A673 (cell line): ENCODE measurements at regions not wholly inside any gene's neighbourhood (a gene's known extent, or its start where the extent isn't known, plus 50 kb on each side); places are given as distances from the start of the nearest gene placed in this dataset.

ENCODE experiments used
- BruUV-seq: library from RNA; stranded (reverse); fragments of 400-500 nt; replicated peaks from 2 replicates; lab custom pipeline; 2021; lab: Mats Ljungman, UMichigan
- CTCF ChIA-PET: fragments of 300-600 bp; sonication (Branson Sonifier 250); formaldehyde crosslinking; loops from one replicate; lab custom pipeline; 2022; ENCODE audit warnings: antibody characterized with exemption; lab: Charles Lee
- POLR2A ChIA-PET: fragments of 300-600 bp; sonication (Branson Sonifier 250); formaldehyde crosslinking; loops from one replicate; lab custom pipeline; 2022; ENCODE audit warnings: antibody characterized with exemption; ENCODE audit not compliant: low non-redundant PET; lab: Charles Lee
- DNase-seq: peaks from one replicate; pipeline ENCODE4 v3.0.0-alpha.2; 2015; ENCODE audit warnings: low spot score
- H3K27ac ChIP-seq: fragments of 200-600 bp; sonication (generic); 2 replicates; pipeline ENCODE4 v1.5.1; 2016; ENCODE audit warnings: mixed run types, low read depth, mild to moderate bottlenecking, mixed read lengths, antibody characterized with exemption, low read length; ENCODE audit not compliant: poor library complexity, severe bottlenecking
- H3K27me3 ChIP-seq: fragments of 200-600 bp; sonication (generic); replicated peaks from 2 replicates; pipeline ENCODE4 v1.6.1; 2017; ENCODE audit warnings: mixed run types, low read depth, mild to moderate bottlenecking, mixed read lengths, antibody characterized with exemption, low read length; ENCODE audit not compliant: insufficient read depth, poor library complexity
- H3K36me3 ChIP-seq: fragments of 200-600 bp; sonication (generic); 2 replicates; pipeline ENCODE4 v1.6.1; 2016; ENCODE audit warnings: mixed run types, mild to moderate bottlenecking, mixed read lengths, antibody characterized with exemption, low read length; ENCODE audit not compliant: insufficient read depth, poor library complexity, severe bottlenecking
- H3K4me1 ChIP-seq: fragments of 200-600 bp; sonication (generic); 2 replicates; pipeline ENCODE4 v1.6.1; 2017; ENCODE audit warnings: mixed run types, mild to moderate bottlenecking, mixed read lengths, antibody characterized with exemption, low read length; ENCODE audit not compliant: insufficient read depth, poor library complexity, severe bottlenecking
- H3K4me3 ChIP-seq: fragments of 200-600 bp; sonication (generic); 2 replicates; pipeline ENCODE4 v1.5.1; 2016; ENCODE audit warnings: low read depth, mixed run types, mild to moderate bottlenecking, mixed read lengths, low read length; ENCODE audit not compliant: poor library complexity, severe bottlenecking
- H3K9me3 ChIP-seq: fragments of 200-600 bp; sonication (generic); 2 replicates; pipeline ENCODE4 v1.6.1; 2016; ENCODE audit warnings: mixed run types, low read depth, mild to moderate bottlenecking, mixed read lengths, antibody characterized with exemption, low read length; ENCODE audit not compliant: poor library complexity, severe bottlenecking
- EZH2 ChIP-seq: fragments of 200-600 bp; sonication (generic); IDR thresholded peaks from 2 replicates; pipeline ENCODE4 v1.6.1; 2017; ENCODE audit warnings: borderline replicate concordance, low read depth, mild to moderate bottlenecking, mixed read lengths, antibody characterized with exemption, low read length; ENCODE audit not compliant: poor library complexity, severe bottlenecking
- intact Hi-C: fragments of 100-400 bp; cut with micrococcal nuclease; formaldehyde crosslinking; loops from one replicate; pipeline ENCODE4 v1.10.0; 2022; ENCODE audit not compliant: unreplicated experiment
- TF ChIP-seq, protein P1 (sequence below): fragments of 300-800, 200-600 bp; sonication (generic); conservative IDR thresholded peaks from 2 replicates; pipeline ENCODE4 v1.5.1; 2017; ENCODE audit warnings: low read depth, mild to moderate bottlenecking, antibody characterized with exemption, low read length, moderate library complexity, mixed read lengths

DNA sequence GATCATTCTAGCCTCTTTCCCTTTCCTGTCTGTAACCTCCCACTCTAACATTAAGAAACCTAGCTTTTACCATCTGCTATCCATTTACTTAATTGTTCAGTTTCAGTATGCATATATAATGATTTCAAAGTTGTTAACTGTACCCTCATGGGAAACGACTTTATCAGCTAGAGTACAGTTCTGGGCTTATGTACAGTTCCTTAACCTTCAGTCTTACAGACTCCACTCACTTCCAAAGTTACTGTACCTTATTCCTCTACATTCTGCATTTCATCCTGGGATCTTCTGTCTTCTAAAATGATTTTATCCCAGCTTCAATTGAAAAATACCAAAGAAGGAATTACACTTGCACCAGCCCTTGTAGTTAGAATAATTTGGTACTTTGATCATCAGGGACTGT, 108.7 kb upstream of the KCNE2 start:
- CTCF ChIA-PET, result no interaction called here
- no TSS peak for BruUV-seq
- Histone ChIP-seq H3K27ac (no peak overlapping the region), H3K36me3 (no peaks in the 10 kb centered on the region), H3K4me1 (no peaks in the 10 kb centered on the region), H3K4me3 (no peak overlapping the region), H3K27me3 (no peaks in the 10 kb centered on the region), H3K9me3 (peaks cover 17% of the 10 kb centered on the region)
- TF ChIP-seq EZH2, result no peak
- TF ChIP-seq, protein P1, sequence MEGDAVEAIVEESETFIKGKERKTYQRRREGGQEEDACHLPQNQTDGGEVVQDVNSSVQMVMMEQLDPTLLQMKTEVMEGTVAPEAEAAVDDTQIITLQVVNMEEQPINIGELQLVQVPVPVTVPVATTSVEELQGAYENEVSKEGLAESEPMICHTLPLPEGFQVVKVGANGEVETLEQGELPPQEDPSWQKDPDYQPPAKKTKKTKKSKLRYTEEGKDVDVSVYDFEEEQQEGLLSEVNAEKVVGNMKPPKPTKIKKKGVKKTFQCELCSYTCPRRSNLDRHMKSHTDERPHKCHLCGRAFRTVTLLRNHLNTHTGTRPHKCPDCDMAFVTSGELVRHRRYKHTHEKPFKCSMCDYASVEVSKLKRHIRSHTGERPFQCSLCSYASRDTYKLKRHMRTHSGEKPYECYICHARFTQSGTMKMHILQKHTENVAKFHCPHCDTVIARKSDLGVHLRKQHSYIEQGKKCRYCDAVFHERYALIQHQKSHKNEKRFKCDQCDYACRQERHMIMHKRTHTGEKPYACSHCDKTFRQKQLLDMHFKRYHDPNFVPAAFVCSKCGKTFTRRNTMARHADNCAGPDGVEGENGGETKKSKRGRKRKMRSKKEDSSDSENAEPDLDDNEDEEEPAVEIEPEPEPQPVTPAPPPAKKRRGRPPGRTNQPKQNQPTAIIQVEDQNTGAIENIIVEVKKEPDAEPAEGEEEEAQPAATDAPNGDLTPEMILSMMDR, result no peak
- POLR2A ChIA-PET, result no interaction called here
- no peak for DNase-seq
- intact Hi-C loops, result no loop called here

DNA sequence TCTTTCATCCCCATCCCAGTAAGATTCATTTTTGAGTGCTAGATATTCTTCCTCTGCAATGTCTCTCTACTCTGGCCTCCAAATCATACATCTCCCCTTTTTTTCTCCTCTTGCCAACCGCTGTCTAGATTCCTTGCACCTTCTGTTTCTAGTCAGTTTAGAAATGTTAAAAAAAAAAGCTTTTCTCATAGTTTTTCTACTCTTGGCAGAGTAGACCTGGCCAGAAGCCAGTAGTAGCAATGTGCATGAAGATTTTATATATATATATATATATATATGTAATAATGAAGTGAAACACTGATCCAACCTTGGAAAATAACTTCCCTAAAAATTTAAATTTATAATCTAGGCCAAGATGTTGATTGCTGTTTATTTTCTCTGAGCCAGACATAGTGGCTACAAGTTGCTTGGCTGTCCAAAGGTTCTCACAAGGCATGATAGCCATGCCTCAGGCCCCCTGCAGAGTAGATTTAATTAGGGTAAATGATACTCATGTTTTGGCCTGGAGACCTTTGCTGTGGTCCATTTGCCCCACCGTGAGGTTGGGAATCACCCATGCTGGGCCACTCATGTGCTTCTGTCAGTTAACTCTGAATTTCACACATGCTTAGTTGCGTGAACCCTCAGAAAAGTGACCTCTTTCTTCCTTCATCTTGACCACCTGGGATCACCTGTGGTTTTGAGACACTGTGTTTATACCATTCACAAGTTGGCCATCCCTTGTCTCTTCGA, 103.4 kb upstream of the KCNE2 start:
- CTCF ChIA-PET, result no interaction called here
- H3K27me3 ChIP-seq, result no peaks in the 10 kb centered on the region
- POLR2A ChIA-PET, result no interaction called here
- H3K27ac ChIP-seq, result no peak overlapping the region
- peaks cover 8% of the 10 kb centered on the region for H3K9me3 ChIP-seq
- no TSS peak for BruUV-seq
- H3K36me3 ChIP-seq, result no peaks in the 10 kb centered on the region
- no peak overlapping the region for H3K4me3 ChIP-seq
- TF ChIP-seq EZH2, result no peak
- TF ChIP-seq, protein P1, result no peak
- intact Hi-C loops, result no loop called here
- H3K4me1 ChIP-seq, result no peaks in the 10 kb centered on the region
- DNase-seq, result no peak

DNA sequence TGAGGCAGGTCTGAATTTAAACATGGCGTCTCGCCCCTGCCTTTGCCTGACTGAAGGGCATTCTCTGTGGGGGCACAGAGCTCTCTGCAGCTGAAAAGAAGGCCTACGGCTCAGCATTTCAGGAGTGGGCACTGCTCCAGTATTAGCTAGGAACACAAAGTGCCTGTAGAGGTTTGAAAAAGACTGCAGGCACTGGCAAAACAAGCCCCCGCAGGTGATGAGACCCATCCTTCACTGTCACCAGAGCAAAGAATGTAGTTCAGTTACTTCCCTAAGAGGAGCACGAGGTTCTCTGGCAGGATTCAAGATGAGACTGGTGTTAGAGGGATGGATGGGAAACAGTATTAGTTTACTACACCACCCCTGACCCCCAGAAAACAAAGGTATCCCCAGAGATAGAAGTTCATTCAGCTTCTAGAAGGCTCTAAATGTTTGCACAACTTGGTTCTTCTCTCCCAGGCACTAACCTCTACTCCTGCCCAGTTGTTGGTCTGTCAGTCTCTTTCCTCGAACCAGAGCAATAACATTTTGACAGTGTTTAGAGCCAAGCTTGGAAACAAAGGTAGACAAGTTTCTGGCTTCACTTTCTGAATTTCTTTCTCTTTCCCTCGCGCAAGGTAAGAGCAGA, 101.9 kb upstream of the KCNE2 start:
- ChIA-PET CTCF (no interaction called here), POLR2A (no interaction called here)
- intact Hi-C loops, result no loop called here
- Histone ChIP-seq H3K27me3 (no peaks in the 10 kb centered on the region), H3K36me3 (no peaks in the 10 kb centered on the region), H3K27ac (no peak overlapping the region), H3K4me3 (no peak overlapping the region), H3K4me1 (no peaks in the 10 kb centered on the region), H3K9me3 (no peaks in the 10 kb centered on the region)
- no peak for TF ChIP-seq EZH2
- BruUV-seq, result no TSS peak
- DNase-seq, result no peak

DNA sequence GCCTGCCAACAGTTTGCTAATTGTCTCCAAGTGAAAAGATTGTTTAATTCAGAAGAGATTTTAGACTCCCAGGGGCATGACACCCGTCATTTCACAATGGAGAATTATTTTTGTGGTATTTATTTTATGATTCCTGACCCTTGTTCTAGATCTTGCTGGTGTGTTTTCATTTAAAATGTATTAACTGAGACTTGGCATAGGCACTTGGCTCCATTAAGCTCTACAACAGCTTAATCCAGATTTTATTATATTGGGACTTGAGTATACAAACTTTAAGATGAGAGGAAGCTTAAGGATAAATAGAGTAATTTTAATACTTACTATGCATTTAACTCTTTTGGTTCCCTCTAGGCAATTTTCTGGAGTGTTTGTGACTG, 101.3 kb upstream of the KCNE2 start:
- Histone ChIP-seq H3K27me3 (no peaks in the 10 kb centered on the region), H3K27ac (no peak overlapping the region), H3K36me3 (no peaks in the 10 kb centered on the region), H3K4me3 (no peak overlapping the region), H3K4me1 (no peaks in the 10 kb centered on the region), H3K9me3 (no peaks in the 10 kb centered on the region)
- DNase-seq, result no peak
- ChIA-PET POLR2A (no interaction called here), CTCF (no interaction called here)
- BruUV-seq, result no TSS peak
- TF ChIP-seq, protein P1, result no peak
- no peak for TF ChIP-seq EZH2
- intact Hi-C loops, result no loop called here
